ENCODE measurements at regions not wholly inside any gene's neighbourhood (a gene's known extent, or its start where the extent isn't known, plus 50 kb on each side); places are given as distances from the start of the nearest gene placed in this dataset.

- Histone ChIP-seq H3K9me3 (no peaks in the 10 kb centered on the region), H3K4me3 (no peak overlapping the region), H3K4me2 (no peak overlapping the region), H3K27ac (no peak overlapping the region), H3K4me1 (no peaks in the 10 kb centered on the region)
- CTCF ChIA-PET: no interaction called here
- 15% methylated on average over 3 of the region's 3 CpGs for WGBS (ENCODE audit: missing lambda C conversion rate)
- no peak for DNase-seq (ENCODE audit: low read depth in 1 of 2, low spot score in 1 of 2)
- FAIRE-seq: no peak
- ATAC-seq: no peak
- TF ChIP-seq POLR2AphosphoS2 (conservative IDR thresholded peaks at IDR 0.05; ENCODE audit: low read length) (no peak), RAD21 (conservative IDR thresholded peaks at IDR 0.05 in 1 of 2, IDR thresholded peaks at IDR 0.05 in 1 of 2) (no peak), SREBF2 (IDR thresholded peaks at IDR 0.05) (no peak), ELK1 (IDR thresholded peaks at IDR 0.05; ENCODE audit: low read depth, low read length) (no peak), CHD4 (IDR thresholded peaks at IDR 0.05; ENCODE audit: borderline replicate concordance) (no peak), EHMT2 (IDR thresholded peaks at IDR 0.05; ENCODE audit: low read depth) (no peak), TP53 (CRISPR knock-in tag; IDR thresholded peaks at IDR 0.05) (no peak), PHF8 (IDR thresholded peaks at IDR 0.05; ENCODE audit: borderline replicate concordance, low read depth) (no peak), EP300 (IDR thresholded peaks at IDR 0.05) (no peak), SMC3 (IDR thresholded peaks at IDR 0.05) (no peak), ZNF302 (CRISPR knock-in tag; IDR thresholded peaks at IDR 0.05) (no peak), HMGXB4 (CRISPR knock-in tag; IDR thresholded peaks at IDR 0.05; ENCODE audit: borderline replicate concordance) (no peak), FOXS1 (CRISPR knock-in tag; IDR thresholded peaks at IDR 0.05) (no peak), NPAS2 (CRISPR knock-in tag; IDR thresholded peaks at IDR 0.05; ENCODE audit: borderline replicate concordance) (no peak), HOXB13 (CRISPR knock-in tag; IDR thresholded peaks at IDR 0.05; ENCODE audit: low read depth) (no peak)
- TF ChIP-seq, protein P1, sequence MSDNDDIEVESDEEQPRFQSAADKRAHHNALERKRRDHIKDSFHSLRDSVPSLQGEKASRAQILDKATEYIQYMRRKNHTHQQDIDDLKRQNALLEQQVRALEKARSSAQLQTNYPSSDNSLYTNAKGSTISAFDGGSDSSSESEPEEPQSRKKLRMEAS (IDR thresholded peaks at IDR 0.05): no peak
- POLR2A ChIA-PET: no interaction called here
These were observed 235.8 kb downstream of the EPHA7 start for GRCh38 chr6:93183531-93183972.

DNA sequence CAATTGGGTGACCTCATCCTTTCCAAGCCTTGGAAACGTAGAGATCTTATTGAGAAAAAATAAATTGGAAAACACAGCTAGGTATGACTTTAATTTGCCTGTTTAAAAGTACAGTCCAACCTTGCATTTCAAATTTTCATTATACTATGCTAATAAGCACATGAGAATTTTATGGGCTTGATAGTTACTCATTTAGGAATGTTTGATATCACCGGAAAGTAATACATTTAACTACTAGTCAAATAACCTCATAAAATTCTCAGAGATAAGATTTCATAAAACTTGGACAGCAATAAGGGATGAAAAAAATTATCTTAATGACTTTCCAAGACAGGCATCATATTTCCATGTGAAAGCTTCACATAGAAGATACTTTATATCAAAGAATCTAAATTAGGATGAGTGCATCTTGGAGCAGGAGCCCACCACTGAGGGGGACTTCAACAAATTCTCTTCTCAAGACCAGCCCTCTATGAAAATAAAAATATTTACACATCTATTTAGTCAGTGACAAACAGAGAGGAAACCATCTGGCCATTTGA, 236.3 kb downstream of the EPHA7 start:
- ATAC-seq (no peak), FAIRE-seq (no peak), DNase-seq (ENCODE audit: low read depth in 1 of 2, low spot score in 1 of 2) (no peak)
- Histone ChIP-seq H3K4me2 (no peak overlapping the region), H3K9me3 (no peaks in the 10 kb centered on the region), H3K27ac (no peak overlapping the region), H3K4me1 (no peaks in the 10 kb centered on the region), H3K4me3 (no peak overlapping the region)
- POLR2A ChIA-PET: no interaction called here
- 36% methylated on average over 2 of the region's 2 CpGs for WGBS (ENCODE audit: missing lambda C conversion rate)
- TF ChIP-seq ZC3H11A (IDR thresholded peaks at IDR 0.05) (no peak), E2F6 (IDR thresholded peaks at IDR 0.05; ENCODE audit: borderline replicate concordance, low read depth) (no peak), ATOH8 (CRISPR knock-in tag; IDR thresholded peaks at IDR 0.05; ENCODE audit: low read depth) (no peak), POLR2AphosphoS2 (conservative IDR thresholded peaks at IDR 0.05; ENCODE audit: low read length) (no peak), JUNB (IDR thresholded peaks at IDR 0.05) (no peak), ESRRA (IDR thresholded peaks at IDR 0.05; ENCODE audit: borderline replicate concordance, low read length) (no peak), FOSB (CRISPR knock-in tag; IDR thresholded peaks at IDR 0.05) (no peak), EHF (CRISPR knock-in tag; IDR thresholded peaks at IDR 0.05) (no peak), NPAS2 (CRISPR knock-in tag; IDR thresholded peaks at IDR 0.05; ENCODE audit: borderline replicate concordance) (no peak), ZNF302 (CRISPR knock-in tag; IDR thresholded peaks at IDR 0.05) (no peak), CHD4 (IDR thresholded peaks at IDR 0.05; ENCODE audit: borderline replicate concordance) (no peak), JUN (IDR thresholded peaks at IDR 0.05) (no peak), HEYL (CRISPR knock-in tag; IDR thresholded peaks at IDR 0.05) (no peak), KDM5A (IDR thresholded peaks at IDR 0.05) (no peak)
- TF ChIP-seq, protein P1 (IDR thresholded peaks at IDR 0.05): no peak
- CTCF ChIA-PET: no interaction called here
